ENCODE measurements at regions not wholly inside any gene's neighbourhood (a gene's known extent, or its start where the extent isn't known, plus 50 kb on each side); places are given as distances from the start of the nearest gene placed in this dataset.

- H3K27ac ChIP-seq (replicated peaks): no peak overlapping the region
- no peak overlapping the region for H3K4me3 ChIP-seq (replicated peaks; ENCODE audit: insufficient read depth, low read length)
- no peaks in the 10 kb centered on the region for H3K27me3 ChIP-seq (ENCODE audit: insufficient read depth, poor library complexity, severe bottlenecking)
- DNase-seq (ENCODE audit: low read depth in 1 of 2, low spot score in 1 of 2): no peak
- TF ChIP-seq, protein P1, sequence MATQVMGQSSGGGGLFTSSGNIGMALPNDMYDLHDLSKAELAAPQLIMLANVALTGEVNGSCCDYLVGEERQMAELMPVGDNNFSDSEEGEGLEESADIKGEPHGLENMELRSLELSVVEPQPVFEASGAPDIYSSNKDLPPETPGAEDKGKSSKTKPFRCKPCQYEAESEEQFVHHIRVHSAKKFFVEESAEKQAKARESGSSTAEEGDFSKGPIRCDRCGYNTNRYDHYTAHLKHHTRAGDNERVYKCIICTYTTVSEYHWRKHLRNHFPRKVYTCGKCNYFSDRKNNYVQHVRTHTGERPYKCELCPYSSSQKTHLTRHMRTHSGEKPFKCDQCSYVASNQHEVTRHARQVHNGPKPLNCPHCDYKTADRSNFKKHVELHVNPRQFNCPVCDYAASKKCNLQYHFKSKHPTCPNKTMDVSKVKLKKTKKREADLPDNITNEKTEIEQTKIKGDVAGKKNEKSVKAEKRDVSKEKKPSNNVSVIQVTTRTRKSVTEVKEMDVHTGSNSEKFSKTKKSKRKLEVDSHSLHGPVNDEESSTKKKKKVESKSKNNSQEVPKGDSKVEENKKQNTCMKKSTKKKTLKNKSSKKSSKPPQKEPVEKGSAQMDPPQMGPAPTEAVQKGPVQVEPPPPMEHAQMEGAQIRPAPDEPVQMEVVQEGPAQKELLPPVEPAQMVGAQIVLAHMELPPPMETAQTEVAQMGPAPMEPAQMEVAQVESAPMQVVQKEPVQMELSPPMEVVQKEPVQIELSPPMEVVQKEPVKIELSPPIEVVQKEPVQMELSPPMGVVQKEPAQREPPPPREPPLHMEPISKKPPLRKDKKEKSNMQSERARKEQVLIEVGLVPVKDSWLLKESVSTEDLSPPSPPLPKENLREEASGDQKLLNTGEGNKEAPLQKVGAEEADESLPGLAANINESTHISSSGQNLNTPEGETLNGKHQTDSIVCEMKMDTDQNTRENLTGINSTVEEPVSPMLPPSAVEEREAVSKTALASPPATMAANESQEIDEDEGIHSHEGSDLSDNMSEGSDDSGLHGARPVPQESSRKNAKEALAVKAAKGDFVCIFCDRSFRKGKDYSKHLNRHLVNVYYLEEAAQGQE (IDR thresholded peaks at IDR 0.05; ENCODE audit: insufficient replicate concordance, low read depth): no peak
- no peak for TF ChIP-seq GABPA (IDR thresholded peaks at IDR 0.05; ENCODE audit: low read depth)
- TF ChIP-seq SPI1 (IDR thresholded peaks at IDR 0.05; ENCODE audit: borderline replicate concordance, low read depth): no peak
- no peak for TF ChIP-seq CTCF (IDR thresholded peaks at IDR 0.05; ENCODE audit: insufficient read depth, low read length)
- TF ChIP-seq POLR2AphosphoS5 (IDR thresholded peaks at IDR 0.05; ENCODE audit: low read depth): no peak
Measured at GRCh38 chr11:10916665-10917064, 58.8 kb upstream of the ZBED5 start.

- no peak overlapping the region for H3K4me3 ChIP-seq (replicated peaks; ENCODE audit: insufficient read depth, low read length)
- TF ChIP-seq POLR2AphosphoS5 (IDR thresholded peaks at IDR 0.05; ENCODE audit: low read depth) (no peak), SPI1 (IDR thresholded peaks at IDR 0.05; ENCODE audit: borderline replicate concordance, low read depth) (no peak), CTCF (IDR thresholded peaks at IDR 0.05; ENCODE audit: insufficient read depth, low read length) (no peak), GABPA (IDR thresholded peaks at IDR 0.05; ENCODE audit: low read depth) (no peak)
- TF ChIP-seq, protein P1 (IDR thresholded peaks at IDR 0.05; ENCODE audit: insufficient replicate concordance, low read depth): no peak
- H3K27me3 ChIP-seq (ENCODE audit: insufficient read depth, poor library complexity, severe bottlenecking): no peaks in the 10 kb centered on the region
- no peak overlapping the region for H3K27ac ChIP-seq (replicated peaks)
- no peak for DNase-seq (ENCODE audit: low read depth in 1 of 2, low spot score in 1 of 2)
Measured at GRCh38 chr11:10914050-10914449, 56.2 kb upstream of the ZBED5 start.

GRCh38 chr11:10913075-10913474, 55.2 kb upstream of the ZBED5 start:
- TF ChIP-seq, protein P1 (IDR thresholded peaks at IDR 0.05; ENCODE audit: insufficient replicate concordance, low read depth): no peak
- no peak for TF ChIP-seq GABPA (IDR thresholded peaks at IDR 0.05; ENCODE audit: low read depth)
- TF ChIP-seq POLR2AphosphoS5 (IDR thresholded peaks at IDR 0.05; ENCODE audit: low read depth): no peak
- no peak for TF ChIP-seq SPI1 (IDR thresholded peaks at IDR 0.05; ENCODE audit: borderline replicate concordance, low read depth)
- no peak for TF ChIP-seq CTCF (IDR thresholded peaks at IDR 0.05; ENCODE audit: insufficient read depth, low read length)
- Histone ChIP-seq H3K27ac (replicated peaks) (no peak overlapping the region), H3K27me3 (ENCODE audit: insufficient read depth, poor library complexity, severe bottlenecking) (no peaks in the 10 kb centered on the region), H3K4me3 (replicated peaks; ENCODE audit: insufficient read depth, low read length) (no peak overlapping the region)
- no peak for DNase-seq (ENCODE audit: low read depth in 1 of 2, low spot score in 1 of 2)

Data from HL-60 (cell line).